ENCODE measurements at regions not wholly inside any gene's neighbourhood (a gene's known extent, or its start where the extent isn't known, plus 50 kb on each side); places are given as distances from the start of the nearest gene placed in this dataset.
"Not testable (repeated sequence)": the region's sequence is repeated elsewhere in the genome, so short reads cannot be mapped to it uniquely, and the experiment has no call there.

DNA sequence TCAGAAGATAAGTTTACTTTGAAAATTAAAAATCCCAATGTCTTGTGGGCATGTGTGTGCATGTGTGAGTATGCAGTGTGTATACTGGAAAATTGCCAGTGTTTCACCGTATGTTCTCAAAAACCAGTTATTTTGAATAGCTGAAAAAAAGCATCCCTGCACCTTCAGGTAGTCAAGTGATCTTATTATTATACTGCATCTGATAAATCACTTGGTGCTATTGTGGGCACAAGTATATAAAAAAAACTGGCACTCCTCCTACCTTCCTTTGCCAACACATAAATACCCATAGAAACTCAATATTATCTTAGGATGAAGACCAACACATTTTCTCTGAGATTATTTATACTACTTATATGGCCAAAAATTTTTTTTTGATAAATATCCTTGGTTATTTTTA, 91.5 kb upstream of the MAP9 start:
- TF ChIP-seq POLR2A (IDR thresholded peaks at IDR 0.05; ENCODE audit: low read depth, low read length) (no peak), TAF1 (IDR thresholded peaks at IDR 0.05; ENCODE audit: low read depth, low read length) (no peak), POU2F2 (IDR thresholded peaks at IDR 0.05; ENCODE audit: low read depth, low read length) (no peak), PAX5 (IDR thresholded peaks at IDR 0.05; ENCODE audit: insufficient read depth, low read length, severe bottlenecking) (no peak), SPI1 (IDR thresholded peaks at IDR 0.05; ENCODE audit: low read depth, low read length) (no peak), POLR2AphosphoS5 (IDR thresholded peaks at IDR 0.05; ENCODE audit: low read depth, low read length) (no peak)
- no peak for DNase-seq (ENCODE audit: insufficient read length, low spot score)
- FAIRE-seq = no peak

DNA sequence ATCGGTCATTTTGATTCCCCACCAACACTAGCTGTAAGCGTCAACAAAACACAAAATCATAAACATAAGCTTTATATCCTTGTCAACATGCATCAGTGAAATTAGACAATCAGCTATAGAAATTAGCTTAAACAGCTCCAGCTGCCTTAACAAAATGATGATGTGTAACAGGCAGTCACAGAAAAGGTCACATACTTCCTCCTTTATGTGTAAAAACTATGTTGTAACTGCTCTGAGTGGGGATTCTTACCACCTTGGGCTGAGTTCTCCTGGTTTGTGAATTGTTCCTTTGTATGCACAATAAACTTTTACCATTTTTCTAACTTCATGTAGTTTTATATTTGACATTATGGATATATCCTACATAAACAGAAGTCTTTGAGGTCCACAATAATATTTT, 73.9 kb upstream of the MAP9 start:
- FAIRE-seq (no peak), DNase-seq (ENCODE audit: insufficient read length, low spot score) (no peak)
- TF ChIP-seq POLR2A (IDR thresholded peaks at IDR 0.05; ENCODE audit: low read depth, low read length) = no peak
- no peak for TF ChIP-seq SPI1 (IDR thresholded peaks at IDR 0.05; ENCODE audit: low read depth, low read length)
- TF ChIP-seq TAF1 (IDR thresholded peaks at IDR 0.05; ENCODE audit: low read depth, low read length) = no peak
- no peak for TF ChIP-seq PAX5 (IDR thresholded peaks at IDR 0.05; ENCODE audit: insufficient read depth, low read length, severe bottlenecking)
- TF ChIP-seq POLR2AphosphoS5 (IDR thresholded peaks at IDR 0.05; ENCODE audit: low read depth, low read length) = no peak
- no peak for TF ChIP-seq POU2F2 (IDR thresholded peaks at IDR 0.05; ENCODE audit: low read depth, low read length)

DNA sequence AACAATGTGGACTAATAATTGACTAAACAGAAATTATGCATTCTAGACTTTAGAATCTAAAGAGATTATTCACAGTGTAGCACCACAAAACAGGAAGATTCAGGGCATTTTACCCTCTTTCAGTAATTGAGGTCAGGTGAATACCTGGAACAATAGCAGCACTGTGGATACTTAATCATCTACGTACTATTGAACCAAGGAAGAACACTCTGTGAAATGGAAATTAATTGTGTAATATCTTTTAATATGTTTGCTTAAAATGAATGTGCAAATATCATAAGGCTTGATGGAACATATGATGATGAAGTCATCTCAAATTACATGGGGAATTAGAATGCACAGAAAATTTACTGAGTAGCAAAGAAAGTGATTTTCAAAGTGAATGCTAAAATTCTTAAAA, 68.5 kb upstream of the MAP9 start:
- TF ChIP-seq POLR2A (IDR thresholded peaks at IDR 0.05; ENCODE audit: low read depth, low read length) (no peak), POLR2AphosphoS5 (IDR thresholded peaks at IDR 0.05; ENCODE audit: low read depth, low read length) (no peak), SPI1 (IDR thresholded peaks at IDR 0.05; ENCODE audit: low read depth, low read length) (no peak), PAX5 (IDR thresholded peaks at IDR 0.05; ENCODE audit: insufficient read depth, low read length, severe bottlenecking) (no peak), TAF1 (IDR thresholded peaks at IDR 0.05; ENCODE audit: low read depth, low read length) (no peak), POU2F2 (IDR thresholded peaks at IDR 0.05; ENCODE audit: low read depth, low read length) (no peak)
- FAIRE-seq (no peak), DNase-seq (ENCODE audit: insufficient read length, low spot score) (no peak)

DNA sequence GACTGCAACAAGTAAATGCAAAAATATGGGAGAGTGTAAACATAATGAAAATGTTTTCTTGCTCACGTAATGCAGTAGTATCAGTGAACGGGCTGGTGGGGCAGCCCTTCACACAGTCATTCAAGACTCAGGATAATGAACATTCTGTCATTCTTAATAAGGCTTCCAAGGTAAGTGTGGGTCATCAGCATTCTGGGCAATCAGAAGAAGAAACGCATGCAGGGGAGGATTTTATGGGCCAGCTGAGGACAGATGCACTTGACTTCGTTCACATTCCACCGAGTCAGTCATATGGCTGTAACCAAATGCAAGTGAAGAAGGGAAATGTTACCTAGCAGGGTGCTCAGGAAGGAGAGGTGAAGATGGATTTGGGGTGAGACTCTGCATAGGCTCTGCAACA, 68.0 kb upstream of the MAP9 start:
- TF ChIP-seq POU2F2 (IDR thresholded peaks at IDR 0.05; ENCODE audit: low read depth, low read length) = no peak
- TF ChIP-seq SPI1 (IDR thresholded peaks at IDR 0.05; ENCODE audit: low read depth, low read length) = no peak
- no peak for TF ChIP-seq PAX5 (IDR thresholded peaks at IDR 0.05; ENCODE audit: insufficient read depth, low read length, severe bottlenecking)
- no peak for TF ChIP-seq POLR2AphosphoS5 (IDR thresholded peaks at IDR 0.05; ENCODE audit: low read depth, low read length)
- no peak for TF ChIP-seq POLR2A (IDR thresholded peaks at IDR 0.05; ENCODE audit: low read depth, low read length)
- no peak for TF ChIP-seq TAF1 (IDR thresholded peaks at IDR 0.05; ENCODE audit: low read depth, low read length)
- DNase-seq (ENCODE audit: insufficient read length, low spot score) (no peak), FAIRE-seq (no peak)

DNA sequence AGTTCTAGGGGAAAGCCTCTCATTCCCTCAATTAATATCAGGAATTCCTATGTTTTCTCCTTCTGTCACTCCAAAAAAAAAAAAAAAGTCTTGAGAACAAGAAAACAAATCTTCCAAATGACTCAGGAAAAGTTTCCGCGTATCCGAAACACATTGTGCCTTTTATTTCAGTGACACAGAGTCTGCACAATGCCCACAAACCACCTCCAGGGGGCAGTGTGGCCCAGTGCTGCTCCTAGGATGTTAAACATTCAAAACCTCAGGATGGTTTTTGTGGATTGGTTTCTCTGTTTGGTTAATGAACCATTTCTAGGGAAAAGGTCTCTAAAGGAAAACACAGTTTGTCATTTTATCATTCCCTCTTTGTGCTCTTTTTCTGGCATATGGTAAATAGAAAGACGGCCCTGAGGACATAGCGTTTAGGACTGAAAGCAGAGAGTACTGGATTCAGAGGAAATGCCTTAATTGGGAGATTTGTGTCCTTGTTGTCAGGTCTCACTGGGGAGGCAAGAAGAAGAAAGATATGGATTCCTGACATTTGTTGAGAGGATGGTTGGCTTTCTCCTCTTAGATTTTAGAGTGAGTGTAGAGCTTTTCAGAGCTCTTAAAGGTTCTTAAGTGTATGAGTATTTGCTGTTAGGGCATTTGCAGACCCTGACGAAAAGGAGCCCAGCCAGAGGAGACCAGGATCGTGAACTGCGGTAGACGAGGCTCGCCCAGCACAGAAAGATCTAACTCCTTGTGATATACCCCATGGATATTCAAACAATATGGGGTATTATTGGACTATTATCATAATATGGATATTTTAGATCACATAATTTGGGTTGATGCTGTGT, 65.7 kb upstream of the MAP9 start:
- DNase-seq (ENCODE audit: insufficient read length, low spot score) (no peak), FAIRE-seq (peak; percentile 64)
- no peak for TF ChIP-seq TAF1 (IDR thresholded peaks at IDR 0.05; ENCODE audit: low read depth, low read length)
- TF ChIP-seq POLR2A (IDR thresholded peaks at IDR 0.05; ENCODE audit: low read depth, low read length) = no peak
- TF ChIP-seq SPI1 (IDR thresholded peaks at IDR 0.05; ENCODE audit: low read depth, low read length) = no peak
- TF ChIP-seq PAX5 (IDR thresholded peaks at IDR 0.05; ENCODE audit: insufficient read depth, low read length, severe bottlenecking) = no peak
- no peak for TF ChIP-seq POLR2AphosphoS5 (IDR thresholded peaks at IDR 0.05; ENCODE audit: low read depth, low read length)
- TF ChIP-seq POU2F2 (IDR thresholded peaks at IDR 0.05; ENCODE audit: low read depth, low read length) = no peak

DNA sequence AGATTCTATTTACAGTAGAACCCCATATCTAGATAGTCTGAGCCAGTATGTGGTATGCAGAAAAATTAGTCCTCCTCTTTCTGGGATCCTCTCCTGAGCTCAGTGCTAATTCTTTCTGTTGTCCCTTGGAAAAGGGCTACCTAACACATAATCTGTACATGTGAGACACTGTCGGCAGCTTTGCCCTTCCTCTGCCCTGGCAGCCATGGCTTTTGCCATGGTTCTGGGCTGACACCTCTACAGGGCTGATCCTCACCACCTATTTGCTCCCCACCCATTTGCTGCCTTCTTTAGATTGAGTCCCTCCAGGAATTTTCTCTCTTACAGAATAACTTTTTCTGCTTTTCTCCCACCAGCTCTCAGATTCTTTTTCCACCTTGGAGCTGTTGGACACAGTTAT, 64.7 kb upstream of the MAP9 start:
- no peak for TF ChIP-seq SPI1 (IDR thresholded peaks at IDR 0.05; ENCODE audit: low read depth, low read length)
- TF ChIP-seq POLR2A (IDR thresholded peaks at IDR 0.05; ENCODE audit: low read depth, low read length) = no peak
- no peak for TF ChIP-seq POLR2AphosphoS5 (IDR thresholded peaks at IDR 0.05; ENCODE audit: low read depth, low read length)
- TF ChIP-seq POU2F2 (IDR thresholded peaks at IDR 0.05; ENCODE audit: low read depth, low read length) = no peak
- no peak for TF ChIP-seq PAX5 (IDR thresholded peaks at IDR 0.05; ENCODE audit: insufficient read depth, low read length, severe bottlenecking)
- no peak for TF ChIP-seq TAF1 (IDR thresholded peaks at IDR 0.05; ENCODE audit: low read depth, low read length)
- no peak for DNase-seq (ENCODE audit: insufficient read length, low spot score)
- FAIRE-seq = no peak

DNA sequence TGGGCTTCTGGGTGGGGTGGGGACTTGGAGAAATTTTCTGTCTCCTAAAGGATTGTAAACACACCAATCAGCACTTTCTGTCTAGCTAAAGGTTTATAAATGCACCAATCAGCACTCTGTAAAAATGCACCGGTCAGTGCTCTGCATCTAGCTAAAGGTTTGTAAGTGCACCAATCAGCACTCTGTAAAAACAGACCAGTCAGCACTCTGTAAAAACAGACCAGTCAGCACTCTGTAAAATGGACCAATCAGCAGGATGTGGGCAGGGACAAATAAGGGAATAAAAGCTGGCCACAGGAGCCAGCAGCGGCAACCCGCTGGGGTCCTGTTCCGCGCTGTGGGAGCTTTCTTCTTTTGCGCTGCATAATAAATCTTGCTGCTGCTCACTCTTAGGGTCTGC, 63.0 kb upstream of the MAP9 start:
- not testable (repeated sequence) for FAIRE-seq; DNase-seq (ENCODE audit: insufficient read length, low spot score)

DNA sequence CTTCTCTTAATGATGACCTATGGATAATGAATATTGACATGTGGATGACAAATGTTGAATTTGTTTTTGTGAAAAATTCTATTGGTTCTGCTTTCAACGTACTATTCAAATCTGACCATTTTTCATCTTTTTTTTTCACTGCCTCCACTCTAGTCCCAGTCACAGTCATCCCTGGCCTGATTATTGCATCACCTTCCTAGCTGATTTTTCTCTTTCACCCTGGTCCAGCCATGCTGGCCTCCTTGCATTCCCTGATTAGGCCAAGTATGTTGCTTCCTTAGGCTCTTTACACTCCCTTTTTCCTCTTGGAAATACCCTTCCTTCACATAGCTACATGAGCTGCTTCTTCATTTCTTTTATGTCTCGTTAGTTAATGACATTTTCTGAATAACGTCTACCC, 58.1 kb upstream of the MAP9 start:
- DNase-seq (ENCODE audit: insufficient read length, low spot score) (no peak), FAIRE-seq (no peak)
- no peak for TF ChIP-seq POLR2AphosphoS5 (IDR thresholded peaks at IDR 0.05; ENCODE audit: low read depth, low read length)
- no peak for TF ChIP-seq PAX5 (IDR thresholded peaks at IDR 0.05; ENCODE audit: insufficient read depth, low read length, severe bottlenecking)
- TF ChIP-seq TAF1 (IDR thresholded peaks at IDR 0.05; ENCODE audit: low read depth, low read length) = no peak
- TF ChIP-seq POLR2A (IDR thresholded peaks at IDR 0.05; ENCODE audit: low read depth, low read length) = no peak
- no peak for TF ChIP-seq POU2F2 (IDR thresholded peaks at IDR 0.05; ENCODE audit: low read depth, low read length)
- TF ChIP-seq SPI1 (IDR thresholded peaks at IDR 0.05; ENCODE audit: low read depth, low read length) = no peak

DNA sequence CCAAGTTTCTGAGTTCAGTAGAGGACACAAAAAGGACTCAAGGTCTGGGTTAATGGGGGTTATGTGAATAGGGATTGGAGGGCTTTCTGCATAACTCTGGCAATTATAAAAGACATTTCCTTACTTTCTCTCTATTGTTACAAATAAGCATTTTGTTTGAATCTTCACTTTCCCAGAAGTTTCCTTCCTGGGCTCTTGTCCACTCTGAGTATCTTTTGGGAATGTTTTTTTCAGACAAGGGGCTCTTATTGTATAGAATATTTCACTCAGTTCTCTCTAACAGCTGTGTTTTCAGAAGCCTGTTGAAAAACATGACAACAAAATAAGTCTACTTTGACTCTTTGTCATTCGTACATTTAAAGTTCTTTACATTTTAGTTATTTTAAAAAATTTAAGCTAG, 57.6 kb upstream of the MAP9 start:
- TF ChIP-seq PAX5 (IDR thresholded peaks at IDR 0.05; ENCODE audit: insufficient read depth, low read length, severe bottlenecking) (no peak), TAF1 (IDR thresholded peaks at IDR 0.05; ENCODE audit: low read depth, low read length) (no peak), POU2F2 (IDR thresholded peaks at IDR 0.05; ENCODE audit: low read depth, low read length) (no peak), SPI1 (IDR thresholded peaks at IDR 0.05; ENCODE audit: low read depth, low read length) (no peak), POLR2A (IDR thresholded peaks at IDR 0.05; ENCODE audit: low read depth, low read length) (no peak), POLR2AphosphoS5 (IDR thresholded peaks at IDR 0.05; ENCODE audit: low read depth, low read length) (no peak)
- FAIRE-seq (no peak), DNase-seq (ENCODE audit: insufficient read length, low spot score) (no peak)
